Pancreas (tissue), 10 donors: ENCODE measurements at regions not wholly inside any gene's neighbourhood (a gene's known extent, or its start where the extent isn't known, plus 50 kb on each side); places are given as distances from the start of the nearest gene placed in this dataset.
A peak's percentile ranks its signal among the peaks of the same experiment; 100 is the strongest.

ENCODE experiments used
- ATAC-seq, 4 donors: fragments of 200-7000 bp; cut with Tn5 transposase; one replicate each; pipeline versions ENCODE4 v1.8.0 to v1.9.1; 2020; ENCODE audit warnings: mild to moderate bottlenecking in 4 of 4, moderate library complexity in 4 of 4
- DNase-seq, 6 donors: peaks; one replicate each; pipeline ENCODE4 v3.0.0-alpha.2; 2020
- FAIRE-seq: peaks from 2 replicates; lab custom pipeline; 2012; peaks lifted over from hg19 to GRCh38; lab: Jason Lieb, UNC
- H3K27ac ChIP-seq, 4 donors: fragments of 200-600 bp; sonication (generic); 1 replicate in 3 of 4; 2 replicates in 1 of 4; pipeline versions ENCODE4 v1.5.0 to v1.8.0; 2020
- H3K27me3 ChIP-seq, 4 donors: fragments of 200-600 bp; one replicate each; pipeline ENCODE4 v1.8.0; 2021
- H3K36me3 ChIP-seq, 3 donors: fragments of 200-600 bp; sonication (generic) in 1 of 3; one replicate each; pipeline versions ENCODE4 v1.5.0 to v1.8.0; 2020 to 2021
- H3K4me1 ChIP-seq, 3 donors: fragments of 200-600 bp; one replicate each; pipeline ENCODE4 v1.8.0; 2021
- H3K4me3 ChIP-seq, 4 donors: fragments of 200-600 bp; sonication (generic) in 2 of 4; one replicate each; pipeline versions ENCODE4 v1.5.0 to v1.8.0; 2020 to 2021
- H3K9me3 ChIP-seq, 4 donors: fragments of 200-600 bp; one replicate each; pipeline ENCODE4 v1.8.0; 2021
- WGBS, 2 donors: extraction: QIAGEN DNeasy Blood & Tissue Kit; methylation state at CpG; one replicate each; pipeline ENCODE4 v1.1.7; 2013; 5-methylcytosine and 5-hydroxymethylcytosine counted together
- intact Hi-C, 3 donors: fragments of 100-400 bp; cut with DNase I; formaldehyde crosslinking; loops; one replicate each; pipeline versions ENCODE4 v1.11.1 to v1.14.2; 2022
- TF ChIP-seq, protein P1 (sequence below), 4 donors: fragments of 200-600 bp; sonication (generic) in 3 of 4; IDR thresholded peaks; one replicate each; pipeline versions ENCODE4 v1.5.0 to v1.8.0; 2021; ENCODE audit warnings: antibody characterized with exemption in 4 of 4
- donor health status: healthy with polysubstance abuse.
- donor health status: DM: no; HTN: no; CAD: no; lungs with moderate emphysema.
- donor health status: DM: no; HTN: no; CAD: no.
- donor health status: control.
- donor health status: control.
- donor health status: Bipolar disorder and iron deficiency.
- donor health status: DM: yes; HTN: yes; CAD: no.
- donor health status: DM: no; HTN: no; CAD: no.
- donor health status: DM: no; HTN: no; CAD: no.
- donor health status: DM: yes; HTN: yes; CAD: no.

DNA sequence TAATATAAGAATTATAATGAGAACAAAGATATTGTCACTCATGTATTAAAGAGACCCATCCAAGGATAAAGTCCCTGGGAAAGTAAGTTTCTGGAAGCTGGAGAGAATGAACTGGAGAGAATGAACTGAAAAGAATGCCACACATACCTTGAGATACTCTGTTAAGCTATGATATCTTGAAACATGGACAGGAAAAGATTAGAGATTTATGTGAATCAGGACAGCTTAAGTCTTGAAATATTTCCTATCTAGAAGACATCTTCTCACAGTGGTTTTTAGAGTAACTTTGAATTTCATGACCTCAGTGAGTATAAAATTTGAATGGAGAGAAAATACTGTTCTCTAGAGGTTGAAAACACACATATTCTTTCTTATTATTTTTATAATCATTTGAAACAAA lies 201.3 kb upstream of the HMCN1 start:
- Histone ChIP-seq H3K27ac (no peak overlapping the region), H3K36me3 (no peaks in the 10 kb centered on the region), H3K27me3 (no peaks in the 10 kb centered on the region), H3K4me3 (no peak overlapping the region), H3K4me1 (peaks cover 0 to 32% (median 14%) of the 10 kb centered on the region in 3 donors), H3K9me3 (no peaks in the 10 kb centered on the region)
- DNase-seq (no peak), ATAC-seq (no peak), FAIRE-seq (no peak)
- intact Hi-C loops, result no loop called here
- TF ChIP-seq, protein P1, sequence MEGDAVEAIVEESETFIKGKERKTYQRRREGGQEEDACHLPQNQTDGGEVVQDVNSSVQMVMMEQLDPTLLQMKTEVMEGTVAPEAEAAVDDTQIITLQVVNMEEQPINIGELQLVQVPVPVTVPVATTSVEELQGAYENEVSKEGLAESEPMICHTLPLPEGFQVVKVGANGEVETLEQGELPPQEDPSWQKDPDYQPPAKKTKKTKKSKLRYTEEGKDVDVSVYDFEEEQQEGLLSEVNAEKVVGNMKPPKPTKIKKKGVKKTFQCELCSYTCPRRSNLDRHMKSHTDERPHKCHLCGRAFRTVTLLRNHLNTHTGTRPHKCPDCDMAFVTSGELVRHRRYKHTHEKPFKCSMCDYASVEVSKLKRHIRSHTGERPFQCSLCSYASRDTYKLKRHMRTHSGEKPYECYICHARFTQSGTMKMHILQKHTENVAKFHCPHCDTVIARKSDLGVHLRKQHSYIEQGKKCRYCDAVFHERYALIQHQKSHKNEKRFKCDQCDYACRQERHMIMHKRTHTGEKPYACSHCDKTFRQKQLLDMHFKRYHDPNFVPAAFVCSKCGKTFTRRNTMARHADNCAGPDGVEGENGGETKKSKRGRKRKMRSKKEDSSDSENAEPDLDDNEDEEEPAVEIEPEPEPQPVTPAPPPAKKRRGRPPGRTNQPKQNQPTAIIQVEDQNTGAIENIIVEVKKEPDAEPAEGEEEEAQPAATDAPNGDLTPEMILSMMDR (IDR thresholded peaks at IDR 0.05), result no peak

DNA sequence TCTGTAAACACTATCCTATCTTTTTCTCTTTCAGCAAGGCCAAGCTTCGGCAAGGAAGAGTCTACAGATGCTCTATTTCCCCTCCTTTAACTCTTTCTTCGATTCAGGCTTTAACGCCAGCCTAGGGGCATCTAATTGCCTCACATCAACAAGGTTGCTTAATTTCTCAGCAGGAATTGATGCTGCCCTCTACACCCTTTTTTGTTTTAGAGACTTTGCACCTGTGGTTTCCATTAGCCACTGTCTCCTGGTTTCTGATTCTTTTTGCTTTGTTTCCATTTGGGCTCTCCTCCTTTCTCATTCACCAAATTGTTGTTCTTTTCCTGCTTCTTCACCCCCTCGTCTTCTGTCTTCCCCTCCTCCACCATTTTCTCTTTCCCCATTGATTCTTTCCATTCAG lies 202.4 kb upstream of the HMCN1 start:
- TF ChIP-seq, protein P1 (IDR thresholded peaks at IDR 0.05), result no peak
- WGBS, 2 donors, result 86 to 90% methylated on average over 4 of the region's 4 CpGs
- H3K36me3 ChIP-seq, result no peaks in the 10 kb centered on the region
- intact Hi-C loops, result no loop called here
- no peak overlapping the region for H3K27ac ChIP-seq
- peaks cover 0 to 32% (median 14%) of the 10 kb centered on the region in 3 donors for H3K4me1 ChIP-seq
- no peaks in the 10 kb centered on the region for H3K9me3 ChIP-seq
- no peak for ATAC-seq
- FAIRE-seq, result no peak
- H3K27me3 ChIP-seq, result no peaks in the 10 kb centered on the region
- DNase-seq, result no peak
- no peak overlapping the region for H3K4me3 ChIP-seq

DNA sequence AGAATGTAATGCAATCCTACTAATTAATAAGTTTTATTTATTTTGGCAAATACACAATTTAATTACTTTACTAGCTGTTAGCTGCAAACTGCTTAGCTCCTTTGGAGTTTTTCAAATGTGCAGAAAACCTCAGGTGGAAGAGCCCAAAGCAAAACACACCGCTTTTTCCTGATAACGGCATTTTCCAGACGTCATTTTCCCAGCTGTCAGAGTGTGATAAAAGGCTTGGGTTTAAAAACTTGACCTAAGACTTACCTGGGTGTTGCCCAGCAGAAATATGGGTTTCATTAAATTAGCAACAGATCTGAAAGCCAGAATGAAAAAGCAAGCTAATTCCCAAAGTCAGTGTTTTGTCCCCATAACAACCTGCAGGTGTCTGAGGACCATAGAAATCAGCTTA lies 204.0 kb upstream of the HMCN1 start:
- ATAC-seq (no peak), FAIRE-seq (no peak), DNase-seq (no peak)
- 44 to 45% methylated on average over 3 of the region's 3 CpGs for WGBS, 2 donors
- Histone ChIP-seq H3K4me1 (peaks cover 0 to 24% (median 14%) of the 10 kb centered on the region in 3 donors), H3K9me3 (no peaks in the 10 kb centered on the region), H3K4me3 (no peak overlapping the region), H3K27me3 (no peaks in the 10 kb centered on the region), H3K27ac (no peak overlapping the region), H3K36me3 (no peaks in the 10 kb centered on the region)
- intact Hi-C loops, result no loop called here
- TF ChIP-seq, protein P1 (IDR thresholded peaks at IDR 0.05), result no peak

DNA sequence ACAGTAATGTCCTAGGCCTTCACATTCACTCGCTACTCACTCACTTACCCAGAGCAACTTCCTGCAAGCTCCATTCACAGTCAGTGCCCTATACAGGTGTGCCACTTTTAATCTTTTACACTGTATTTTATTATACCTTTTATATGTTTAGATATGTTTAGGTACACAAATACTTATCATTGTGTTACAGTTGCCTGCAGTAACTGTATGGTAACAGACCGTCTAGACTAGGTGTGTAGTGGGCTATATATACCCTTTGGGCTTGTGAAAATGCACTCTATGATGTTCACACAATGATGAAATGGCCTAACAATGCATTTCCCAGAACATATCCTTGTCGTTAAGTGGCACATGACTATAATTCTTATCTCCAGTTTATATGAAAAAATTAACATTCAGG lies 204.5 kb upstream of the HMCN1 start:
- peak; percentile 83 for FAIRE-seq
- intact Hi-C loops, result no loop called here
- Histone ChIP-seq H3K36me3 (no peaks in the 10 kb centered on the region), H3K4me3 (no peak overlapping the region), H3K27ac (no peak overlapping the region), H3K27me3 (no peaks in the 10 kb centered on the region), H3K4me1 (peaks cover 0 to 19% (median 11%) of the 10 kb centered on the region in 3 donors), H3K9me3 (no peaks in the 10 kb centered on the region)
- TF ChIP-seq, protein P1 (IDR thresholded peaks at IDR 0.05), result no peak
- whole genome bisulfite sequencing, 2 donors, result 73 to 86% methylated on average over 3 of the region's 3 CpGs
- ATAC-seq, result no peak
- no peak for DNase-seq

DNA sequence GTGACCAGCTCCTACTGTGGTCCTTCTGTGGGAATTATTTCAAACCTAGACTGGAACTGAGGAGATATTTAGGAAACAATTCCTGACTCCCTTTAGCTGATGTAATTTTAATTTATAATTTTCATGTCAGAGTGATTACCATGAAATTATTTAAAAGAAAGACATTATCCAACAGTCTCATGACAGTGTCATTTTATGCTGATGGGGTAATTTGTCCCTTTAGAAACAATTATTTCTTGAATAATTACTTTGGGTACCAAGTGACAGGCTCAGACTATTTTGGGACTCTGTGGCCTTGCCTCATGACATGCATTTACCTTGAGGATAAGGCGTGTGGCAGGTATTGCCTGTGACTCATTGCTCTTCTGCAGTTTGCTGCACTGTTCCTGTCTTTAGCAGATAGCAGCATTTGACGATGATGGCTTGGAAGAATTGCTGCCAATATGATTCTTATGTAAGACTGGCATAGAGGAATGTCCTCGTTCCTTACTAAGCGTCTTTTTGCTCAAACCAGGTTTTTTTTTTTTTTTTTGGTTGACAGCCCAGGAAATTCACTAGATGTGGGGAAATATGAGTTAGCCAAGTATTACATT lies 206.0 kb upstream of the HMCN1 start:
- FAIRE-seq (no peak), DNase-seq (no peak), ATAC-seq (no peak)
- H3K27ac ChIP-seq, result no peak overlapping the region
- H3K36me3 ChIP-seq, result no peaks in the 10 kb centered on the region
- intact Hi-C loops, result no loop called here
- 75% methylated on average over 4 of the region's 4 CpGs for WGBS, 2 donors
- TF ChIP-seq, protein P1 (IDR thresholded peaks at IDR 0.05), result no peak
- H3K4me1 ChIP-seq, result peaks cover 0 to 6% (median 0%) of the 10 kb centered on the region in 3 donors
- no peaks in the 10 kb centered on the region for H3K27me3 ChIP-seq
- no peak overlapping the region for H3K4me3 ChIP-seq
- no peaks in the 10 kb centered on the region for H3K9me3 ChIP-seq
